ENCODE measurements at regions not wholly inside any gene's neighbourhood (a gene's known extent, or its start where the extent isn't known, plus 50 kb on each side); places are given as distances from the start of the nearest gene placed in this dataset.

- DNase-seq (ENCODE audit: low read depth in 1 of 2, low spot score in 1 of 2), result no peak
- TF ChIP-seq CTCF (IDR thresholded peaks at IDR 0.05; ENCODE audit: insufficient read depth, low read length) (no peak), GABPA (IDR thresholded peaks at IDR 0.05; ENCODE audit: low read depth) (no peak), SPI1 (IDR thresholded peaks at IDR 0.05; ENCODE audit: borderline replicate concordance, low read depth) (no peak), POLR2AphosphoS5 (IDR thresholded peaks at IDR 0.05; ENCODE audit: low read depth) (no peak), REST (IDR thresholded peaks at IDR 0.05; ENCODE audit: insufficient replicate concordance, low read depth) (no peak)
- no peak overlapping the region for H3K27ac ChIP-seq (replicated peaks)
These were observed 1329.5 kb upstream of the TENM3 start for GRCh38 chr4:180913750-180914149.

GRCh38 chr4:180923486-180923885 is 1319.7 kb upstream of the TENM3 start:
- TF ChIP-seq SPI1 (IDR thresholded peaks at IDR 0.05; ENCODE audit: borderline replicate concordance, low read depth), result no peak
- no peak for TF ChIP-seq REST (IDR thresholded peaks at IDR 0.05; ENCODE audit: insufficient replicate concordance, low read depth)
- no peak for TF ChIP-seq GABPA (IDR thresholded peaks at IDR 0.05; ENCODE audit: low read depth)
- TF ChIP-seq CTCF (IDR thresholded peaks at IDR 0.05; ENCODE audit: insufficient read depth, low read length), result no peak
- no peak for TF ChIP-seq POLR2AphosphoS5 (IDR thresholded peaks at IDR 0.05; ENCODE audit: low read depth)
- Histone ChIP-seq H3K27ac (replicated peaks) (no peak overlapping the region), H3K4me3 (replicated peaks; ENCODE audit: insufficient read depth, low read length) (no peak overlapping the region), H3K27me3 (ENCODE audit: insufficient read depth, poor library complexity, severe bottlenecking) (no peaks in the 10 kb centered on the region)
- no peak for DNase-seq (ENCODE audit: low read depth in 1 of 2, low spot score in 1 of 2)

More at GRCh38 chr4:180913750-180914149, 1329.5 kb upstream of the TENM3 start:
- H3K27me3 ChIP-seq (ENCODE audit: insufficient read depth, poor library complexity, severe bottlenecking), result no peaks in the 10 kb centered on the region
- no peak overlapping the region for H3K4me3 ChIP-seq (replicated peaks; ENCODE audit: insufficient read depth, low read length)

GRCh38 chr4:180925805-180926204 is 1317.4 kb upstream of the TENM3 start:
- Histone ChIP-seq H3K27ac (replicated peaks) (no peak overlapping the region), H3K27me3 (ENCODE audit: insufficient read depth, poor library complexity, severe bottlenecking) (no peaks in the 10 kb centered on the region), H3K4me3 (replicated peaks; ENCODE audit: insufficient read depth, low read length) (no peak overlapping the region)
- TF ChIP-seq REST (IDR thresholded peaks at IDR 0.05; ENCODE audit: insufficient replicate concordance, low read depth), result no peak
- TF ChIP-seq GABPA (IDR thresholded peaks at IDR 0.05; ENCODE audit: low read depth), result no peak
- no peak for TF ChIP-seq CTCF (IDR thresholded peaks at IDR 0.05; ENCODE audit: insufficient read depth, low read length)
- TF ChIP-seq SPI1 (IDR thresholded peaks at IDR 0.05; ENCODE audit: borderline replicate concordance, low read depth), result no peak
- TF ChIP-seq POLR2AphosphoS5 (IDR thresholded peaks at IDR 0.05; ENCODE audit: low read depth), result no peak
- no peak for DNase-seq (ENCODE audit: low read depth in 1 of 2, low spot score in 1 of 2)

Measured in HL-60 (cell line).